IPS DF 19.7 (cell line): ENCODE measurements at regions not wholly inside any gene's neighbourhood (a gene's known extent, or its start where the extent isn't known, plus 50 kb on each side); places are given as distances from the start of the nearest gene placed in this dataset.

ENCODE experiments used
- DNase-seq: peaks from one replicate; pipeline ENCODE4 v3.0.0-alpha.2; 2013; ENCODE audit warnings: low read depth, low spot score

- no peak for DNase-seq
Observed at GRCh38 chr4:17336986-17337385, 174.9 kb downstream of the QDPR start.

- no peak for DNase-seq
Observed at GRCh38 chr4:17336524-17336961, 175.3 kb downstream of the QDPR start.

- no peak for DNase-seq
Observed at GRCh38 chr4:17336069-17336468, 175.8 kb downstream of the QDPR start.

- no peak for DNase-seq
Observed at GRCh38 chr4:17335371-17335770, 176.5 kb downstream of the QDPR start.

- DNase-seq: no peak
Observed at GRCh38 chr4:17332478-17332877, 179.4 kb downstream of the QDPR start.

GRCh38 chr4:17329046-17329445 lies 182.8 kb downstream of the QDPR start:
- DNase-seq: no peak

- no peak for DNase-seq
Observed at GRCh38 chr4:17328141-17328815, 183.6 kb downstream of the QDPR start.

GRCh38 chr4:17327591-17327990 lies 184.3 kb downstream of the QDPR start:
- DNase-seq: no peak

GRCh38 chr4:17326756-17327155 lies 185.1 kb downstream of the QDPR start:
- no peak for DNase-seq

GRCh38 chr4:17325098-17325497 lies 186.8 kb downstream of the QDPR start:
- no peak for DNase-seq

GRCh38 chr4:17324386-17324830 lies 187.5 kb downstream of the QDPR start:
- no peak for DNase-seq

GRCh38 chr4:17323554-17324385 lies 188.1 kb downstream of the QDPR start:
- no peak for DNase-seq

GRCh38 chr4:17322514-17322913 lies 189.4 kb downstream of the QDPR start:
- no peak for DNase-seq

GRCh38 chr4:17320046-17320445 lies 191.8 kb downstream of the QDPR start:
- no peak for DNase-seq

GRCh38 chr4:17317526-17317925 lies 194.4 kb downstream of the QDPR start:
- no peak for DNase-seq

GRCh38 chr4:17316566-17316965 lies 195.3 kb downstream of the QDPR start:
- DNase-seq: no peak

GRCh38 chr4:17315459-17315858 lies 196.4 kb downstream of the QDPR start:
- no peak for DNase-seq

GRCh38 chr4:17313194-17313593 lies 198.7 kb downstream of the QDPR start:
- no peak for DNase-seq

- DNase-seq: no peak
Observed at GRCh38 chr4:17310269-17310652, 201.6 kb downstream of the QDPR start.

GRCh38 chr4:17309567-17310268 lies 202.2 kb downstream of the QDPR start:
- DNase-seq: no peak

- DNase-seq: no peak
Observed at GRCh38 chr4:17301869-17302268, 210.0 kb downstream of the QDPR start.

- DNase-seq: no peak
Observed at GRCh38 chr4:17301266-17301665, 210.6 kb downstream of the QDPR start.
